ENCODE measurements at regions not wholly inside any gene's neighbourhood (a gene's known extent, or its start where the extent isn't known, plus 50 kb on each side); places are given as distances from the start of the nearest gene placed in this dataset.

- no peak for DNase-seq (ENCODE audit: low spot score)
These were observed 160.4 kb downstream of the AACS start for GRCh38 chr12:125225641-125226040.

DNA sequence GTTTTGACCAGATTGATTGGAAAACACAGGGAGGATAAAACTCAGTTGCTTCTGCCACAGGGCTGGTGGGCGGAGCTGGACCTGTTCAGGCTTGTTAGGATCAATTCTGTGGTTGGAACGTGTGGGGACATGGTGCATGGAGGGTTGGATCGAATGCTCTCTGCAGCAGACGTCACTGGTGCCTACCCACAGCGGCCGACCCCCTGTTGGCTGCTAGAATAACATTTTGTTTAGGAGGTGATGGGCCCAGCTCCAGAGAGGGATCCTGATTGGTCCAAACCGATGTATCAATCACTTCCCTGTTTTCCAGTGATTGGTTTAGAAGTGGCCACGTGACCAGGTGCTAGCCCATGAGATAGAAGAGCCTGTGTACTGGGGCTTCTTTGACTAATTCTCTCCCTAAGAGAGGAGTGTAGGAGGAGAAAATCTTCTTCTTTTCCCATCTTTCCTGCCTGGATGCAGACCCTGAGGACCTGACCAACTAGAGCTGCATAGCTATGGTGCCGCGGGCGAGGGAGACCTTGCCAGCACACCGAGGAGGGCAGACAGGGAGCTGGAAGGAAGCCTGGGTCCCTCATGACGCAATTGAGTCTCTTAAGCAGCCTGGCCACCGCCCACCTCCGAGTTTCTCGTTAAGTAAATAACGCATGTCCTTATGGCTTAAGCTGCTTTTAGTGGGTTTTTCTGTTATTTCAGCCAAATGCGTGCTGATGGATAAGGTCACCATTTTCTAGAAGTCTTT is 163.5 kb downstream of the AACS start:
- DNase-seq (ENCODE audit: low spot score), result no peak

DNA sequence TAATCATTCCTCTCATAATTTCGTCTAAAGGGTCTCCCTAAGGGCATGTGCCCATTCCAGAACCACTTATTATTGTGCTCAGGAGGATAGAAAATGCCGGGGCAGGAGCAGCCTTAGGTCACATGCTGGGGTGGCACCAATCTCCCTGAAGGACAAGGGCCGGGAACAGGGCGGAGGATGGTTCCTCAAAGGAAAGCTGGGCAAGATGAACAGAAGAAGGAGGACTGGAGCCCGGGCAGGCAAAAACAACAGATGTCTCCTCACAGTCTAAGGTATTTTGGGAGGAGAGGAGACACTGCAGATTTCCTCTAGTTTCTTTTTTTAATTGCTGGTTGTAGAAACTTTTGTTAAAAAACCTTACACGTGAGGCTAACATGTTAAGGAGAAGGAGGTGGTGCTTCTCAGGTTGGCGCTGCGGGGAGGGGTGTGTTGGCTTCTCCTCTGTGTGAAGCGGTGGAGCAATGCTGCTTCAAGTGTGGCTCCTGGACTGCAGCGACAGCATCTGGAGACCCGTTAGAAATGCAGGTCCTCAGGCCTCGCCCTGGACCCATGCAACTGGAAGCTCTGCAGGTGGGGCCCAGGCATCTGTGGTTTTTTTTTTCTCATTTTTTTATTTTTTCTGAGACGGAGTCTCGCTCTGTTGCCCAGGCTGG is 164.8 kb downstream of the AACS start:
- no peak for DNase-seq (ENCODE audit: low spot score)

GRCh38 chr12:125233319-125233718 is 168.1 kb downstream of the AACS start:
- DNase-seq (ENCODE audit: low spot score), result no peak

DNA sequence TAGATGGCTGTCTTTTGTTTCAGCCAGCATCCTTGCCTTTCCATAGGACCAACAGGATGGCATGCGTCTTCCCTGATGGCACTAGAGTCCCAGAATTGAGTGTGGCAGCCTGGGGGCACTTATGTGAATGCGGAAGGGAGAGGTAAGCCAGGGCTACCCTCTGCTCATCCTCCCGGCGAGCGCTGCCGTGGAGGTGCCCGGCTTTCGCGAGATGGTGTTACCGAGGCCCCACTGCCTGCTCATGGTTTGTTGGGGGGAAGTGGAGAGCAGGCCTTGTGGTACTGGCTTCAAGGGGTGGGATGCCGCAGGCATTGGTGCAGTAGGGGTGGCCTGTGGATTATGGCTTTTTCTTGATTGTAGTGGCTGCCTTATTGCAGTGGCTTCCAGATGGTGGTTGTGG is 174.3 kb downstream of the AACS start:
- no peak for DNase-seq (ENCODE audit: low spot score)

DNA sequence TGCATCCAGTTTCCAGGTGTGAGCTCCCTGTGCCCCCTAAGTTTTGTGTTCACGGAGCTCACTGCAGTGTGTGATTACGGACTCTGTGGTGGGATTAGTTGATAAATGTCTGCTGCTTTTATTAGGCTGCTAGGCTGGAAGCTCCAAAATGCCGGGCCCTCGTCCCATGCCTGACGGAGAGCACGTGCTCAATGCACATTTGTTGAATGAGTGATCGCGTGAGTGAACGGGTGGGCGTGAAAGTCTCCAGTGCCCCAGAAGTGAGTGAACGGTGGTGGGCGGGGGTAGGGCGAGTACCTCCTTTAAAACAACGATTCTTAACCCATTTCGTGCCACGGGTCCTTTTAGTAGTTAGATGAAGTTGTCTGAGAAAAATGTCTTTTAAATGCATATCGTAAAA is 175.5 kb downstream of the AACS start:
- no peak for DNase-seq (ENCODE audit: low spot score)

DNA sequence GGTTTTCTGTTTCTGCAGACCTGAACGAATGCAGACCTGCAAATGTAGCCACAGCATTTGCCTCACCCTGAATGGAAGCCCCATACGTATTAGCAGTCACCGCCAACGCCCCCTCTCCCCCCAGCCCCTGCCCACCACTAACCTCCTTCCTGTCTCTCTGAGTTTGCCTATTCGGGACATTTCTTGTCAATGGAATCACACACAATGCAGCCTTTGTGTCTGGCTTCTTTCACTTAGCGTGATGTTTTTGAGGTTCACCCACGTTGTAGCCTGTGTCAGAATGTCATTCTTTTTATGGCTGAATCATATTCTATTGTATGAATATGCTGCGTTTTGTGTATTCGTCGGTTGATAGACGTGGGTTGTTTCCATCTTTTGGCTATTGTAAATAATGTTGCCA is 178.6 kb downstream of the AACS start:
- no peak for DNase-seq (ENCODE audit: low spot score)

DNA sequence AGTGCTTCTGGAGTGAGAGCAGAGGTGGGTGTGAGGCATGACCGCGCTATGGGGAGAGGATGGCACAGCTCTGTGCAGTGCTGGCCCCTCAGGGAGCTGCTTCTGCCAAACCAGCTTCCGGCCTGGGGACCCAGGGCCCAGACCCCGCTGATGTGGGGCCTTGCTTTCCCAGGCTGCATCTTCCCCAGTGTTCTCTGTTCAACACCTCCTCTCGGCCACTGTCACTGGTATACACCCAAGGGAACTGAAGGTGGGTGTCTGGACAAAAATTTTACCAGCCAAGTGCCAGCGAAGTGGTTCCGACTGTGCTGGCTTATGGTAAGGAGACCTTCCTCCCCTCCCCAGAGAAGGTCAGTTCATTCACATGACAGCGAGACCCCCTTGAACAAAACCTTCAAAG is 179.1 kb downstream of the AACS start:
- DNase-seq (ENCODE audit: low spot score), result no peak

DNA sequence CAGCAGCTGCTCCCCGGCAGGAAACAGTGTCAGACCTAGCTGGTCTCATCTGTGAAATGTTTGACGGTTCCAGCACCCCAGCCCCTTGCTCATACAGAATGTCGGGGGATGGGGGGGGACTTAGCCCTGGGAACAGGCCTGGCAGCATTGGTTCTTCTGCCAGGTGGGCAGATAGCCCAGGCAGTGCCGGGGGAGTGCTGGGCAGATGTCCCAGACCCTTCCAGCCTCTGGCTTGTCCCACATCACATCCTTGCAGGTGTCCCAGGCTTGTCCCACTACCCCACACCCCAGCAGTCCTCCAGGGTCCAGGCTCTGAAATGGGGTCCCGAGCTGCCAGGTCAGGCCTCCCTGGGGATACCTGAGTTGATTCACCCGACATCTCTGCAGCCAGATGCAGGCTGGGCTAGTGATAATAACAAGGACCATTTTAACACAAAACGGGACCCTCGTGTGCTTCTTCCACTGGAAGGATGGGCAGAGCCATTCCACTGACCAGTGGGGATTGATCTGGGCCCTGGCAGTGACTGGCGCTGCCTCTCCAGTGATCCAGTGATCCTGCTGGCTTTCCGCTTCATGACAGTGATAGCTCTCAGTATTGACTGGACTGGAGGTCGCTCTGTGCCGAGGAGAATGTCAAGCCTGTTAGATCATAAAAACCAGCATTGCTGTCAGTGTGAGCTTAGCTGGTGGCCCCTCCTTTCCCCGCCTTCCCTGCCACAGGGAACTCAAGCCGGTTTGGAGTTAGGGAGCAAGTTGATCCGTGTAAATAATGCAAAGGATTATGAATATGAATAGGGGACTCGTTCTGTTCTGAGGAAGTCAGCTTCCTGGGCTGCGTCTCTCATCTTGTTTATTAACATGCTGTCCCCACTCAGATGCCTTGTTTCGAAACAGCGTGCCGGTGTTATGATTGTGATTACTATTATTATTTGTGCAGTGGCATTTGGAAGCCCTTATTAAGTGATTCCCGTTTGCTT is 180.6 kb downstream of the AACS start:
- peak; percentile 46 for DNase-seq (ENCODE audit: low spot score)

DNA sequence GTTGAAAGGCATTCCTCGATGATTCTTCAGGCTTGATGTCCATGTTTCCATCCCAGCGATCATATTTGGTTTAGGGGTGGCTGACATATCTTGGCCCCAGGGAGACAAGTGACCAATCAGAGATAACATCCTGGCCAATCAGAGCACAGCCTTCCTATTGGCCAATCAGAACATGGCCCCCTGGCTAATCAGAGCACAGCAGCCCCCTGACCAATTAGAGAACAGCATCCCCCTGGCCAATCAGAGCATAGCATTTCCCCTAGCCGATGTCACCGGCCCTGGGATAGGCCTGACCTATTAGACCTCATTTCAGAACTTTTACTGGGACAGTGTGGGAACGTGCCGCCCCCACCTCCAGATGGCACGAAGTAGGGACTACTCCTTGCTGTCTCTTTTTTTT is 182.2 kb downstream of the AACS start:
- DNase-seq (ENCODE audit: low spot score), result no peak

GRCh38 chr12:125249066-125249824 is 184.0 kb downstream of the AACS start:
- DNase-seq (ENCODE audit: low spot score), result no peak

DNA sequence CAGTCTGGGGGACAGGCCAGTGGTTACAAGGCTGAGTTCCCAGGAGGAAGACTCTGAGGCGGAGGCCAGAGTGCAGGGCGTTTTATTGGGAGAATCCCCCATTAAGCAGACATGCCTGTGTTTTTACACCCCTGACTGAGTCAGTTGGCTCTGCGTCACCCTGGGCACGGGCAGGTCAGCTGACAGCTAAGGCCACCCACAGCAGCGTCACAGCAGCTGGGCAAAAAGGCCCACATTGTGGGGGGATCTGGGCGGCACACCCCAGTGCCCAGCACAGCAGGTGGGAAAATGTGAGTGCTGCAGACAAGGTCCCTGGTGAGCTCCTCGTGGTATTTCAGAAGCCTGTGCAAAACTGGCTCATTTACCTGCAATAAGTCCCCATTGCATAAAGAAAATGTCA is 184.7 kb downstream of the AACS start:
- no peak for DNase-seq (ENCODE audit: low spot score)

DNA sequence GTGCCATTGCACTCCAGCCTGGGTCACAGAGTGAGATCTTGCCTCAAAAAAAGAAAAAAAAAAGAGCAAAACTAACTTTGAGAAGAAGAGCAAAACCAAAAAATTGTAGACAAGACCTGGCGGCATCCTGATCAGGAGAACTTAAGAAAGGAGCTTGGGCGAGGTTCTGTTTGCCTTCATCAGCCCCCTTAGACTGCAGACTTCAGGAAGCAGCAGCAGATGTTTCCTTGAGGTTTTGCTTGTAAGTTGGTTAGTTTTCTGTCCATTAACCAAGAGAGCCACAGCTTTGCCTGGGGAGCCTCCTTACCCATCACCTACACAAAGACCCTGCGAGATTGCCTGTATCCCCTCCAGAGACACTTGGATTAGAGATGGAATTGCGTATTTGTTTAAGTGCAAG is 189.0 kb downstream of the AACS start:
- no peak for DNase-seq (ENCODE audit: low spot score)

- no peak for DNase-seq (ENCODE audit: low spot score)
These were observed 189.6 kb downstream of the AACS start for GRCh38 chr12:125254856-125255255.

DNA sequence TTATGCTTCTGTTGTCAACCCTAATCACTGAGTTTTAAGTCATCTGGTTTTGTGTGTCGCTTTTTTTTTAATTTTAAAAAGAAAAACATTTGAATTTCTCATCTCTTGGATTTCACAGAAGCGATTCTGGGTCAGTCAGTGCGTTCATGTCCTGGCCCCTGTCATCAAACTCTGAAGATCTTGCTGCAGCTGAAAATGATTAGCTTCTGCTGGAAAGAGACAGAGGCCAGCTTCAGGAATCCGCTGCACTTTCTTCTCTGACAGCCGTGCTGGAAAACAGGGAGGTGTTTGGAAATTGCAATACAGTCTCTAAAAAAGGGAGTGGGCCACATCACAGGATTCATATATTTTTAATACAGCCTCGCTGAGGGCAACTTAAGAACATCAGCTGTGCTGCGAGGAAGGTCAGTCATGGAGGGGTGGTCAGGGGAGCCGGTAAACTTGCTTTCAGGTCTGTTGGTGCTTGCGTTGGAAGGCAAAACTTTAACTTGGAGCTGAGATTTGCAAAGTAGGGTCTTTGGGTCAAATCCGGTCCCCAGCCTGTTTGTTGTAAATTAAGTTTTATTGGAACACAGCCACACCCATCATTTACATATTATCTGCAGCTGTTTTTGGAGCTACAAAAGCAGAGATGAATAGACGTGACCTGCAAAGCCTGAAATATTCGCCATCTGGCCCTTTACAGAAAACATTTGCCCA is 190.8 kb downstream of the AACS start:
- DNase-seq (ENCODE audit: low spot score), result no peak

GRCh38 chr12:125256634-125256936 is 191.3 kb downstream of the AACS start:
- DNase-seq (ENCODE audit: low spot score), result no peak

DNA sequence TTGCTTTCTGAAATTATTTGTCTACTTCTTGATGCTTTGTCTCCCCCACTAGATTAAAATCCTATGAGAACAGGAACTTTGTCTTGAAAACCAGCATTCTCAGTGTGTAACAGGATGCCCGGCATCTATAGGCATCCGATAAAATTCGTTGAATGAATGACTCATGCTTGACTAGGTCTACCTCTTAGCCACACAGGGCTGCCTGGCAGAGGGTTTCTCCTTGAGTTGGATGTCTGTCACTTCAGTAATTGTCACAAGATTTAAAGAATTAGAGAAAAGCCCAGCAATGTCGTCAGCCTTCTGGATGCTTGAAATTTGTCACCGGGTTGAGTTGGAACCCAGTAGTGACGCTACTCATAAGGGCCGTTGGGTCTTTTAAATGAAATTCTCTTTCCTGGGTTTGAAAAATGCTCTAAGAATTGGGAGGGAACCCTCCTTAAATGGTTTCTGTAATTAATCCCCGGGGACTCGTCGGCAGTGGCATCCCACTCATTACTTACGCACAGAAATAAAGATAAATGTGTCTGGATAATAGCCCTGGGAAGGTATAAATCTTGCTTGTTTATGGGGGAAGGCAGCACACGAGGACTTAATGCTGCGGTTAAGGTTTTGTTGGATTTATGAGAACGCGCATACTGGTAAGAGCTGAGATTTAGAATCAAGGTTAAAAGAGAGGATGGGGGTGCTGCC is 194.1 kb downstream of the AACS start:
- DNase-seq (ENCODE audit: low spot score), result no peak

- DNase-seq (ENCODE audit: low spot score), result no peak
These were observed 197.6 kb downstream of the AACS start for GRCh38 chr12:125262851-125263250.

DNA sequence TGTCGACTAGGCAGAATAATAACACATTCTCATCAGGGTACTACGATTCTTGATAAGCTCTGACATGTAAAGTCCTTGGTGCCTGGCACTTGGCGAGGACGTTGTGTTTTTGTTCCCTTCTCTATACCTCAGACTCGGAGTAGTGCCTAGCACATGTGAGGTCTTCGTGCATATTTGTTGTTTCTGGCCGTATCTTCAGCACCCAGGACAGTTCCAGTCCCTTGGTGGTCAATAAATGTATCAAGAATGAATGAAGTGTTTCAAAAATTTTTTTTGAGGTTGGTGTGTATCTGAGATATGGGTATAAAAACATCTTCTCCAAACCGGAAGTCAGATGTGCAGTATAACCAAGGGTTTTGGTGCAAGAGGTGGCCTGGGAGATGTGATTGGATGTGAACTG is 198.2 kb downstream of the AACS start:
- no peak for DNase-seq (ENCODE audit: low spot score)

DNA sequence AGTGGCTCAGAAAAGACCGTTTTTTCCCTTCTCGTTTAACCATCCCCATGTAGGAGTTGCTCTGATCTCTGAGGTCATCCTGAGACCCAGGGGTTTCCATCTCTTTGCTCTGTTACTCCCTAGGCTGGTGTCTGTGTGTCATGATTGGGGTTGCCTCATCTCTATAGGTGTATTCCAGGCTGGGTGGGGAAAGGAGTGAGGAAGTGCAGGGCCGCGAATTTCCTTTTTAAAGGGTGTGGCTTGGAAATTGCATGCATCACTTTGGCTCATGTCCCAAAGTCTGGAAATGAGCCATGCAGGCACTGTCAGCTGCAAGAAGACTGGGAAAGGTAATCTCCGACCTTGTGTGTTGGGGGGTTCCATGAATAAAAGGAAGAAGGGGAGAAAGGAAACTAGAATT is 201.9 kb downstream of the AACS start:
- DNase-seq (ENCODE audit: low spot score), result no peak

GRCh38 chr12:125269276-125269675 is 204.0 kb downstream of the AACS start:
- DNase-seq (ENCODE audit: low spot score), result no peak

All from D341Med (cell line).